ENCODE measurements at regions not wholly inside any gene's neighbourhood (a gene's known extent, or its start where the extent isn't known, plus 50 kb on each side); places are given as distances from the start of the nearest gene placed in this dataset.
A peak's percentile ranks its signal among the peaks of the same experiment; 100 is the strongest.

DNA sequence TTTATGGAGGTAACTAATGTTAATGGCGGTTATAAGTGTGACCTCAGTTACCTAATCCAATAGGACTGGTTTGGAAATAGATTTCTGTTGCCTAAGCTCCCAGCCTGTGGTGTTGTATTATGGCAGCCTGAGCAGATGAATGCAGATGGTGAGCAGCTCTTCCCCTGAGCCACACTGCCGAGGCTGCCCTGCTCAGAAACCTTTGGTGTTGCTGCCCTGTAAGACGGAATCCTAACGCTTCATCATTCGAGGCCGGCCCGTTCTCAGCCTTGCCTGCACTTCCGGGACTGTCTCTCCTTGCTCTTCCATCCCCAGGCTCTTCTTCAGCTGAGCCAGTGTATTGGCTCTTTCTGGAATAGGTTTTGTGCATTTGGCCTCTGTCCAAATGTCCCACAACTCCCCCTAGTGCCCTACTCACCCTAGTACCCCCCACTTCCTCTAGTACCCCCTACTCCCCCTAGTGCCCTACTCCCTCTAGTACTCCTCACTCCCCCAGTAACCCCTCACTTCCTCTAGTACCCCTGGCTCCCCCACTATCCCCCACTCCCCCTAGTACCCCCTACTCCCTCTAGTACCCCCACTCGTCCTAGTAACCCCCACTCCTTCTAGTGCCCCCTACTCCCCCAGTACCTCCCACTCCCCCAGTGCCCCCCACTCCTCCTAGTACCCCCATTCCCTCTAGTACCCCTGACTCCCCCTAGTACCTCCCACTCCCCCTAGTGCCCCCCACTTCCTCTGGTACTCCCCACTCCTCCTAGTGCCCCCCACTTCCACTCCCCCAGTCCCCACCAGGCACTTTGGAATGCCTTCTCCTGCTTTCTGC is 106.0 kb upstream of the TAF1B start:
- Mint-ChIP-seq H3K4me3 (no peak overlapping the region), H3K4me1 (peaks cover 45% of the 10 kb centered on the region), H3K27me3 (no peaks in the 10 kb centered on the region), H3K27ac (peak overlapping the region; percentile 93), H3K36me3 (ENCODE audit: low read depth) (no peaks in the 10 kb centered on the region)
- no peaks in the 10 kb centered on the region for H3K9me3 ChIP-seq (ENCODE audit: control insufficient read depth, low read length, poor library complexity, severe bottlenecking)
- DNase-seq (no peak), ATAC-seq (no peak)

DNA sequence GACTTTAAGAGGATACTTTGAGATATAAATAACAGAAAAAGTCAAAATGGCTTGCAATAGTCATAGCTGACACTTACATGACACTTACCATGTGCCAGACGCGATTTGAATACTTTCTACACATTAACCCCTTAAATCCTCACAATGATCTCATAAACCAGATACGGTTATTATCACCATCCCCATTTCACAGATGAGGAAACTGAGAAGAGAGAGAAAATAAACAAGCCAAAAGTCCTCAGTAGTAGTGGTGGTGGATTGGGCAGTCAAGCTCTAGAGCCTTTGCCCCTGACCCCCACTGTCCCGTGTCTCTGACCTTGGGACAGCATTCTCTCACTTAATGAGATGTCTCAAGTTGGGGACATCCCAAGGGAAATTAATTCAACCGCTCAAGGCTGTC is 105.2 kb upstream of the TAF1B start:
- DNase-seq (no peak), ATAC-seq (no peak)
- Mint-ChIP-seq H3K36me3 (ENCODE audit: low read depth) (no peaks in the 10 kb centered on the region), H3K27me3 (no peaks in the 10 kb centered on the region), H3K27ac (peak overlapping the region; percentile 93), H3K4me1 (peaks cover 41% of the 10 kb centered on the region), H3K4me3 (peak overlapping the region; percentile 87)
- H3K9me3 ChIP-seq (ENCODE audit: control insufficient read depth, low read length, poor library complexity, severe bottlenecking): no peaks in the 10 kb centered on the region

DNA sequence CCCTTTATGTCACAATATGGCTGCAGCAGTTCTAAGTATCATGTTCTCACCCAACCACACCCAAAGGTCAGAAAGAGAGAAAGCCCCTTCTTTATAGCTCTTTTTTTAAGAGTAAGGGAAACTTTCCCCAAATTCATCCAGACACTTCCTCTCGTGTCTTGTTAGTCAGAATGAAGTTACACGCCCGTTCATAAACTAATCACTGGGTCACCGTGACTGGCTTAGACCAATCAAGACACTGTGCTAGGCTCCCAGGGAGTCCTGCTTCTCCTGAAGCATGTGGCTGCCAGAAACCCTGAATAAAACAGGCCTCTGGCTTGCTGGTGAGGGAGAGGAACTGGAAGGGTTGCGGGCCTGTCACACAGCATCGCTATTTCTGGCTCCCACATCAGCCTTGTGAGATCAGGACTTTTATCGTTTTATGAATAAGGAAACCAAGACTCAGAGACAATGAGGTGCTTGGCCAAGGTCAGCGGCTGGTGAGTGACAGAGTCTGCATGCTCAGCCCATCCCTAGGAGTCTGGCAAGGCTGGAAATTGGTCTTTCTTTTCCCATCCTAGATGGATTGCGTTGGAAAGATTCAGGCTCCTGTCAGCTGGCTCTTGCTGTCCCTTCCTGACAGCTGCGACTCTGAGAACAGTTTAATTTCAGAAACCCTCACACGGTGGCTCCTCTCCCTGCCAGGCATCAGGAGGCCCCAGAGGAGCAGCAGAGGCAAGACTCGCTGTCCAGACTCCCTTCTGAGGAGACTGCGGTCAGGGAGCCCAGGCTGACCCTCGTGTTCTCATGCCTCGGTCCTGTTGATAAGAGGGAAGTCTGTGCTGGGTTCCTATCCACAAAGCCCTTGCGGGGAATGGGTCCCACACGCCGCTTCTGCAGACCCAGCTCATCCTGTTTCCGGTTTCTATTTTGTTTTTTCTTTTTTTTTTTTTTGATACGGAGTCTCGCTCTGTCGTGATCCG is 104.5 kb upstream of the TAF1B start:
- no peaks in the 10 kb centered on the region for H3K9me3 ChIP-seq (ENCODE audit: control insufficient read depth, low read length, poor library complexity, severe bottlenecking)
- Mint-ChIP-seq H3K27me3 (no peaks in the 10 kb centered on the region), H3K4me3 (peak overlapping the region; percentile 87), H3K27ac (peak overlapping the region; percentile 93), H3K36me3 (ENCODE audit: low read depth) (no peaks in the 10 kb centered on the region), H3K4me1 (peaks cover 41% of the 10 kb centered on the region)
- ATAC-seq (peak; percentile 36), DNase-seq (no peak)

DNA sequence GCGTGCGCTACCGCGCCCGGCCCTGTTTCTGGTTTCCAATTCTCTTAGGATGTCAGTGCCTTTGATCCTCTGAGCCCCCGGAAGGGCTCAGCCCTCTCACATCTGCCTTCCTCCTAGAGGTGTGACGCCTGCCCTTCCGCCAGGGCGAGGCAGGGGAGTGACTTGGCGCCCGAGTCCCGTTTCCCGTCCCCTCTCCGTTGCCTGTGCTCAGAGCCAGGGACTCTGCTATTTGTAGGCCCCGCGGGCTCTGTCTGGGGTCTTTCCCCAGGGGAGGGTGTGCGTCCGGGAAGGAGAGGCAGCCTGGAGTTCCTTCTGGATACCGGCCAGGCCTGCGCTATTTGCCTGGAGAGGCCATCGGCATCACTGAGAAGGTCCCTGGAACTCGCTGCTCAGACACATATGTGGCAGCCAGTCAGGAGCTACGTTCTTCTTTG is 103.7 kb upstream of the TAF1B start:
- H3K27ac Mint-ChIP-seq: peak overlapping the region; percentile 93
- no peaks in the 10 kb centered on the region for H3K9me3 ChIP-seq (ENCODE audit: control insufficient read depth, low read length, poor library complexity, severe bottlenecking)
- no peaks in the 10 kb centered on the region for H3K27me3 Mint-ChIP-seq
- no peaks in the 10 kb centered on the region for H3K36me3 Mint-ChIP-seq (ENCODE audit: low read depth)
- ATAC-seq: peak; percentile 68
- peaks cover 41% of the 10 kb centered on the region for H3K4me1 Mint-ChIP-seq
- peak overlapping the region; percentile 87 for H3K4me3 Mint-ChIP-seq
- DNase-seq: peak in 1 of 3 donors; percentile 43

DNA sequence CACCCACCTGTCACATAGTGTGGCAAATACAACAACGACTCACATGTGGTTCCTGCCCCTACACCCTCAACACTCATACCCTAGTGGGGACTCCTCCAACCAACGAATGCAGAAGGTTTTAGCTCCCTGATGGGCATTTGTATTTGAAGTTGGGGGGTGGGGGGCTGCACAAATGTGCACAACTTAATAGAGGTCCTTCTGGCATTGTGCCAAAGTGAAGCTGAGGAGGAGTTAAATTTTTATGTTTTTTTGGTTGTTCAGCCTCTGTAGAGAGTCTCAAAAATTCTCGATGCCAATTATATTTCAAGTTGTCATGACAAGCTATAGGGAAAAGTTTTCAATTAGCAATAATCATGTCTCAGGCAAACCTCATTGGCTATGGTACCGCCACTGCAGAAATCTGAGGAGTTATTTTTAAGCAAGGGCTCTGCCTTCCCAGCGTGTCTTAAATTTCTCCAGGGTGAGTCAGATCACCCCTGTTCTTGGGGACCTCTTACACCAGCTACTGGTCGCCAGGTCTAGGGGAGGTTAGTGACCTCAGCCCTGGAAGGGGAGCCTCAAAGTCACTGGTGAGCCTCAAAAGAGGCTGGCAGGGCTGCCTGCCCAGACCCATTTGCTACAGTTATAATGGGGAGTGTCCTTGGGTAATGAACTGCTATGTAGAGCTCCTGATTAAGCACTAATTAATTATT is 102.7 kb upstream of the TAF1B start:
- Mint-ChIP-seq H3K36me3 (ENCODE audit: low read depth) (no peaks in the 10 kb centered on the region), H3K27ac (no peak overlapping the region), H3K4me1 (peaks cover 34% of the 10 kb centered on the region), H3K27me3 (no peaks in the 10 kb centered on the region), H3K4me3 (no peak overlapping the region)
- no peaks in the 10 kb centered on the region for H3K9me3 ChIP-seq (ENCODE audit: control insufficient read depth, low read length, poor library complexity, severe bottlenecking)
- no peak for ATAC-seq
- DNase-seq: no peak

DNA sequence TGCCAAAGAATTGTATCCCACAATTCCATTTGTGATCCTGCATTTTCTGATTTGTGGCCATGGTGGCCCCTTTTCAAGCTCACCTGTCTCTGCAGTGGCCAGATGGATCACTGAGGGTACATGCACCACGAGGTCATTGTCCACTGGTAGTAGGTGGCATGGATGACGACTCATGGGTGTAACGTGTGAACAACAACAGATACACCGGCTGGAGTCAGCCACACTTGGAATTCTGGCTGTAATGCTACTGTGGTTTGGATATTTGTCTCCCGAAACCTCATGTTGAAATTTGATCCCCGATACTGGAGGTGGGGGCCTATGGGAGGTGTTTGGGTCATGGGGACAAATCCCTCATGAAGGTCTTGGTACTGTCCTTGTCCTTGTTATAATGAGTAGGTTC is 102.2 kb upstream of the TAF1B start:
- ATAC-seq (no peak), DNase-seq (no peak)
- no peak overlapping the region for H3K4me3 Mint-ChIP-seq
- peak overlapping the region; percentile 54 for H3K27ac Mint-ChIP-seq
- H3K27me3 Mint-ChIP-seq: no peaks in the 10 kb centered on the region
- H3K36me3 Mint-ChIP-seq (ENCODE audit: low read depth): no peaks in the 10 kb centered on the region
- no peaks in the 10 kb centered on the region for H3K9me3 ChIP-seq (ENCODE audit: control insufficient read depth, low read length, poor library complexity, severe bottlenecking)
- H3K4me1 Mint-ChIP-seq: peaks cover 29% of the 10 kb centered on the region

DNA sequence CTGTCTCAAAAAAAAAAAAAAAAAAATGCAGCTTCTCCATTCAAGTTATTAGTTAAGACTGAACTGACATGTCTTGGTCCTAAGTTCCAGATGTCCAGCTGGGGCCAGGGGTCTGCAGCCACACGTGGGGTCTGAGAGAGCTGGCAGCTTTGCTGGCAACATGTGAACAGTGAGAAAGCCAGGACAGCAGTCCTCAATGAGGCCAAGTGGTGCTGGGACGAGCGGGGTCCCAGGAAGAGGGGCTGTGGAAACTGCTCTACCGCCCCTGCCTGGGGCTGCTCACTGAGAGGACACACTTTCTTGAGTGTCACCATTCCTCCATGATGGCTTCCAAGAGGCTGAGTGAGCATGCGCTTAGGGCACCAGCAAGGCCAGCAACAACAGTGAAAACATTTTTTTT is 100.7 kb upstream of the TAF1B start:
- no peak for DNase-seq
- no peak overlapping the region for H3K4me3 Mint-ChIP-seq
- no peaks in the 10 kb centered on the region for H3K27me3 Mint-ChIP-seq
- peaks cover 16% of the 10 kb centered on the region for H3K4me1 Mint-ChIP-seq
- H3K9me3 ChIP-seq (ENCODE audit: control insufficient read depth, low read length, poor library complexity, severe bottlenecking): no peaks in the 10 kb centered on the region
- ATAC-seq: no peak
- H3K27ac Mint-ChIP-seq: no peak overlapping the region
- no peaks in the 10 kb centered on the region for H3K36me3 Mint-ChIP-seq (ENCODE audit: low read depth)

DNA sequence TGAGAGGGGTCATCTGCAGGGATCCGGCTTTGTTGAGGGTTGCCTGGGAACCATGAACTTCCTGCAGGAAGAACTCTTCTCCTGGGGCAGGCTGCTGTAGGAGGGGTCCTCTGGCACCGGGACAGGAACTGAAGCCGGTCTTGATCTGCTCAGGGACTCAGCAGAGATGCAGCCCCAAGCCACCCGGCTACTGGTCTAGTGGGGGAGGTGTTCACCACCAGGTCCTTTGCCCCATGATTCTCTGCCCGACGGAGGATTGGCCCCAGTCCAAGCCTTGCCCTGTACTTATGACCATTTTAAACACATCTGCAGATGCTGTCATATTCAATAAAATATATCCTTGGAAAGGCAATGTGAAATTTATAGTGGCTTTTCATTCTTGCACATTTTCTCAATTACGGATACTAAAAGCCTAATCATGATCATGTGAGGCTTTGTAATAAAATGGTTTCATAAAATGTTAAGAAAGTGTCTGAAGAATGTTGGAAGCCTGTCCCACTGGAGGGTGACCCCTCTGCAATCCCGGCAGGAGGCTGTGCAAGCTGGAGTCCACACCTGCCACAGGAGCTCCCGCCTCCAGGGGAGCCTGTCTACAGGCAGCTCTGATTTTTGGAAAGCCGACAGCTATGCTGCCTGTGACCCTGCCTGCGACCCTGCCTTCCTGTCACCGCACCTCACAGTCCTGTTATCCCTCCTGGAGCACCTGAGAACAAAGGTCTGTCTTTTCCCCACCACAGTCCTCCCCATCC is 98.8 kb upstream of the TAF1B start:
- DNase-seq (no peak), ATAC-seq (no peak)
- Mint-ChIP-seq H3K36me3 (ENCODE audit: low read depth) (peaks cover 2% of the 10 kb centered on the region), H3K27ac (no peak overlapping the region), H3K4me3 (no peak overlapping the region), H3K27me3 (no peaks in the 10 kb centered on the region), H3K4me1 (peaks cover 12% of the 10 kb centered on the region)
- no peaks in the 10 kb centered on the region for H3K9me3 ChIP-seq (ENCODE audit: control insufficient read depth, low read length, poor library complexity, severe bottlenecking)

DNA sequence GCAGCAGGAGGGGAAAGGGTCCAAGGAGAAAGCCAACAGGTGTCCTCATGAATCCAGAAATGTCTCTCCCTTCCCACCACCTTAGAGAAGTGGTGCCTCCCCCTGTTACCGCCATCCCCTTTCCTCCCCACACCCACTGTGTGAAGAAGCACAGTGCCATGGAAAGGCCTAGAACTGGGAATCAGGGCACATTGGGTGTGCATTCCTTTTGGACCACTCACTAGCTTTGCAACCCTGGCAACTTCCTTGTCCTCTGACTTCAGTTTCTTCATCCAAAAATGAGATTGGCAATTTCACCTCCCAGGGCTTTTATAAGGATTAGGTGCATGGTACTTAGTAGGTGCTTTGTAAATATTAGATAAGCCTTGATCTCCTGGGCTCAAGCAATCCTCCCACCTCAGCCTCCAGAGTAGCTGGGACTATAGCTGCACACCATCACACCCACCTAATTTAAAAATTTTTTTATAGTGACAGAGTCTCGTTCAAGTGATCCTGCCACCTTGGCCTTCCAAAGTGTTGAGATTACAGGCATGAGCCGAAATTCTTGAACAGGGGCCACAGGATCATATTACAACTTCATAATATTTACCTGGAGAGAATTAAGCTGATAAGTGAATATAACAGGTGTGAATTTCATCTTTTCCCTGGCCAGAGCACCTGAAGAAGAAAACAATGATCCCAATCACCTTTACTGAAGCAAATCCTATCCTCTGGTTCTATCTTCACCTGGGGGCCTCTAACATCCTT is 97.9 kb upstream of the TAF1B start:
- H3K9me3 ChIP-seq (ENCODE audit: control insufficient read depth, low read length, poor library complexity, severe bottlenecking): no peaks in the 10 kb centered on the region
- Mint-ChIP-seq H3K27me3 (no peaks in the 10 kb centered on the region), H3K27ac (no peak overlapping the region), H3K36me3 (ENCODE audit: low read depth) (peaks cover 2% of the 10 kb centered on the region), H3K4me3 (no peak overlapping the region), H3K4me1 (peaks cover 11% of the 10 kb centered on the region)
- no peak for DNase-seq
- ATAC-seq: no peak

DNA sequence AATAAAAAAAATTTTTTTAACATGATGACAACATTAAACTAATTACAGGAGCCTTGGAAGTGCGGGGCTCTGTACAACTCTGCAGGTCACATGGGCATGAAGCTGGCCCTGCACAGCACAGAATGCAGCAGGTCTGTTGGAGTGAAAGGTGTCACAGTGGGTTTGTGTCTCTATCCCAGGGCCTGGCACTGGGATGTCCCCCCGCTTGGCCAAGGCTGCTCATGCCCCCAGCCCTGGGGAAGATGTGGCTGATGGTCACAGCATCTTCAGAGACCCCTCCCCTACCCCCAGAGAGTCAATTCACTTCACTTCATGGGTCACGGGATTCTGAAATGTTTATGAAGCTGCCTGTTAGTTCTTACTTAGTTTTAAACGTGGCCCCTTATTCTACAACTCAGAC is 95.9 kb upstream of the TAF1B start:
- Mint-ChIP-seq H3K4me1 (peaks cover 25% of the 10 kb centered on the region), H3K36me3 (ENCODE audit: low read depth) (peaks cover 2% of the 10 kb centered on the region), H3K4me3 (no peak overlapping the region), H3K27me3 (no peaks in the 10 kb centered on the region), H3K27ac (peak overlapping the region; percentile 21)
- H3K9me3 ChIP-seq (ENCODE audit: control insufficient read depth, low read length, poor library complexity, severe bottlenecking): no peaks in the 10 kb centered on the region
- ATAC-seq: no peak
- DNase-seq: no peak

DNA sequence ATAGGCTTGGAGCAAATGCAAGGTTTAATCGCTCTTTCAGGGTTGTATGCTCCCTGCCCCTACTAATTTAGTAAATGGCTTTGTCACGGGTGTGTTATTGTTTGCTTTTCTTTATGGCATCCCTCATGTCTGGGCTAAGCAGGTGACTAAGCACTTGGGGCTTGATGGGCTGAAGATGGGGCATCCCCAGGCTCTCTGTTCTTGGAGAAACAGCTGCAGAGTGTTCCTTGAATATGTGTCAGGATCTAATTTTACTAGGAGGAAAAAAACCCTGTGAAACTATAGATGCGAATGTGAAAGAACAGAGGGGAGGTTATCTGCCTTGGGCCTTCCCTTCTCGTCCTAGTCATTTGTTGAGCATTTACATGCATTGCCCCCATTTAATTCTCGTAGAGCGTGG is 94.7 kb upstream of the TAF1B start:
- peaks cover 2% of the 10 kb centered on the region for H3K36me3 Mint-ChIP-seq (ENCODE audit: low read depth)
- no peaks in the 10 kb centered on the region for H3K9me3 ChIP-seq (ENCODE audit: control insufficient read depth, low read length, poor library complexity, severe bottlenecking)
- DNase-seq: no peak
- ATAC-seq: no peak
- no peak overlapping the region for H3K4me3 Mint-ChIP-seq
- no peaks in the 10 kb centered on the region for H3K27me3 Mint-ChIP-seq
- peaks cover 36% of the 10 kb centered on the region for H3K4me1 Mint-ChIP-seq
- H3K27ac Mint-ChIP-seq: peak overlapping the region; percentile 57

Data from T-helper 17 cell (primary cell).